Activated CD8-positive, alpha-beta T cell treated with anti-CD3 and anti-CD28 coated beads for 36 hours (primary cell): ENCODE measurements at regions not wholly inside any gene's neighbourhood (a gene's known extent, or its start where the extent isn't known, plus 50 kb on each side); places are given as distances from the start of the nearest gene placed in this dataset.

Experiments
- ATAC-seq: fragments of 200-7000 bp; cut with Tn5 transposase; one replicate; pipeline ENCODE4 v1.10.0; 2021; ENCODE audit warnings: mild to moderate bottlenecking, moderate library complexity
- CTCF ChIA-PET: fragments of 350-600 bp; sonication (Branson Sonifier 250); formaldehyde crosslinking; loops from one replicate; lab custom pipeline; 2021; ENCODE audit warnings: antibody characterized with exemption; lab: Charles Lee
- POLR2A ChIA-PET: fragments of 350-600 bp; sonication (Branson Sonifier 250); formaldehyde crosslinking; loops from one replicate; lab custom pipeline; 2021; ENCODE audit warnings: antibody characterized with exemption; lab: Charles Lee
- DNase-seq: peaks from one replicate; pipeline ENCODE4 v3.0.0-alpha.2; 2020
- H3K27ac Mint-ChIP-seq: one replicate; pipeline ENCODE4 v1.8.0; 2021; ENCODE audit warnings: mild to moderate bottlenecking, mixed read lengths
- H3K27me3 Mint-ChIP-seq: one replicate; pipeline ENCODE4 v1.8.0; 2021; ENCODE audit warnings: mixed read lengths
- H3K36me3 Mint-ChIP-seq: one replicate; pipeline ENCODE4 v1.8.0; 2021; ENCODE audit warnings: low read depth, mixed read lengths
- H3K4me1 Mint-ChIP-seq: one replicate; pipeline ENCODE4 v1.8.0; 2021; ENCODE audit warnings: low read depth, mixed read lengths
- H3K4me3 Mint-ChIP-seq: one replicate; pipeline ENCODE4 v1.8.0; 2021; ENCODE audit warnings: mild to moderate bottlenecking, moderate library complexity, mixed read lengths
- H3K9me3 Mint-ChIP-seq: one replicate; pipeline ENCODE4 v1.8.0; 2021; ENCODE audit warnings: mixed read lengths
- CTCF ChIP-seq: fragments of 200-600 bp; IDR thresholded peaks from one replicate; pipeline ENCODE4 v1.8.0; 2022; ENCODE audit warnings: antibody characterized with exemption, mild to moderate bottlenecking
- intact Hi-C: fragments of 100-400 bp; cut with micrococcal nuclease; formaldehyde crosslinking; loops from one replicate; pipeline ENCODE4 v1.10.0; 2022

- peaks cover 21% of the 10 kb centered on the region for H3K36me3 Mint-ChIP-seq
- ChIA-PET CTCF (interaction anchor here (1.0 to 2.5 kb wide), 4 partner anchors 9 to 44 kb away, joined by 3 to 12 read pairs (median 4); no protein-coding TSS in a partner anchor), POLR2A (interaction anchor here (0.5 to 3.6 kb wide), 5 partner anchors 9 to 47 kb away, joined by 3 to 47 read pairs (median 6); no protein-coding TSS in a partner anchor)
- H3K4me1 Mint-ChIP-seq: peaks cover 43% of the 10 kb centered on the region
- no peaks in the 10 kb centered on the region for H3K27me3 Mint-ChIP-seq
- DNase-seq: no peak
- peak overlapping the region; percentile 14 for H3K27ac Mint-ChIP-seq
- H3K4me3 Mint-ChIP-seq: no peak overlapping the region
- peaks cover 9% of the 10 kb centered on the region for H3K9me3 Mint-ChIP-seq
- intact Hi-C loops: no loop called here
- no peak for ATAC-seq
- TF ChIP-seq CTCF: no peak
Observed at GRCh38 chr14:50047274-50047676, 69.1 kb downstream of the VCPKMT start.

DNA sequence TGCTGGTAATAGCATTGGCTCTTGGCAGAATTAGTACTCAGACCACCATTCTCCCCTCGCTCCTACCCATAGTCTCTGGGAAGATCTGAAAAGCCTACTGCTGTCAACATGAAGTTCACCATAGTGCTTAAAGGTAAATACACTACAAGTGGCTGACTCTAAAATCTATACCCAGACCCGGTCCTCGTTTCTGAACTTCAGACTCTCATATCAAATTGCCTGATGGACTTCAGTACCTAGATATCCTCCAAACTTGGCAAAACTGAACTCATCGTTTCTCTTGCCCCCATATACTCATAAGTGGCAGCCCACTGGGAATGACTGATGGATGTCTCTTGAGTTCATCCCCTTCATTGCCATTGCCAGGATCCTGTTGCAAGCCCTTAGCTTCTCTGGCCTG is 67.3 kb downstream of the VCPKMT start:
- DNase-seq (no peak), ATAC-seq (no peak)
- H3K4me3 Mint-ChIP-seq: no peak overlapping the region
- H3K27ac Mint-ChIP-seq: no peak overlapping the region
- TF ChIP-seq CTCF: no peak
- ChIA-PET CTCF (interaction anchor here (1.4 kb wide), 1 partner anchor 11 kb away, joined by 3 read pairs; no protein-coding TSS in a partner anchor), POLR2A (interaction anchor here (1.1 to 2.6 kb wide), 2 partner anchors 12 to 157 kb away, joined by 3 to 10 read pairs; no protein-coding TSS in a partner anchor)
- peaks cover 21% of the 10 kb centered on the region for H3K36me3 Mint-ChIP-seq
- H3K9me3 Mint-ChIP-seq: peaks cover 9% of the 10 kb centered on the region
- no peaks in the 10 kb centered on the region for H3K27me3 Mint-ChIP-seq
- peaks cover 34% of the 10 kb centered on the region for H3K4me1 Mint-ChIP-seq
- intact Hi-C loops: no loop called here

DNA sequence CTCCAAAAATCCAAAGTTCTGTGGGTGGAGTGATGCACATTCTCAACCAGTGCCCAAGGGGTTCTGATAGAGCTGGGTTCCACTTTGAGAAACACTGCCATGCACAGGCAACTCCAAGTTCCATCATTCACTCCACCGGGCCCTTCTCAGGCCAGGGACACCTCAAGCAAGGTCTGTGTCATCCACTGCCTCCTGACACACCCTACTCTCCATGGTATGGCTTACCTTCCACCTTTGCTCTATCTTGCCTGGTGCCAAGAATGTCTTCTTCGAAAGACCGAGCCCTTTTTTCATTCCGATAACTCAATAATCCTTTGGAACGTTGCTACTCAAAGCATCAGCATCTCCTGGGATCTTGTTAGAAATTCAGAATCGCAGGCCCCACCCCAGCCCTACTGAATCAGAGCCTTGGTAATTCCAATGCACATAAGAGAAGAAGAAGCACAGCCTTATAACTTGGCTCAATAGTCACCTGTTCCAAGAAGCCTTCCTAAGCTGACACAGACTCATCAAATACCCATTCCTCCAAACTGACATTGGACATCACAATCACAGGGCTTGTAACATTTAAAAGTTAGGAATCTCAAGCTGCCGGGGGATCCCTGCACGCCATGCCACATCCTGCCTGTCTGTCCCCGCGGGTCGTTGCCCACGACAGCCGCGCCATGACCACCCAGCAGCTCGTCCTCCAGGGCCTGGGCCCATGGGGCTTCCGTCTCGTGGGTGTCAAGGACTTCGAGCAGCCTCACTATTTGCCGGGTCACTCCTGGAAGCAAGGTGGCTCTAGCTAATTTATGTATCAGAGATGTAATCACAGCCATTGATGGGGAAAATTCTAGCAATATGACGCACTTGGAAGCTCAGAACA is 66.4 kb downstream of the VCPKMT start:
- peaks cover 27% of the 10 kb centered on the region for H3K4me1 Mint-ChIP-seq
- no peak overlapping the region for H3K4me3 Mint-ChIP-seq
- ChIA-PET CTCF (interaction anchor here (1.4 to 2.1 kb wide), 2 partner anchors 11 to 12 kb away, joined by 3 to 7 read pairs; no protein-coding TSS in a partner anchor), POLR2A (interaction anchor here (1.0 to 2.6 kb wide), 3 partner anchors 8 to 59 kb away, joined by 4 to 10 read pairs (median 4); no protein-coding TSS in a partner anchor)
- no peak for ATAC-seq
- H3K27me3 Mint-ChIP-seq: no peaks in the 10 kb centered on the region
- H3K9me3 Mint-ChIP-seq: peaks cover 9% of the 10 kb centered on the region
- no peak for DNase-seq
- peaks cover 19% of the 10 kb centered on the region for H3K36me3 Mint-ChIP-seq
- H3K27ac Mint-ChIP-seq: no peak overlapping the region
- intact Hi-C loops: no loop called here
- no peak for TF ChIP-seq CTCF

- DNase-seq (no peak), ATAC-seq (no peak)
- peaks cover 8% of the 10 kb centered on the region for H3K36me3 Mint-ChIP-seq
- H3K9me3 Mint-ChIP-seq: no peaks in the 10 kb centered on the region
- ChIA-PET POLR2A (interaction anchor here (1.4 to 2.6 kb wide), 3 partner anchors 9 to 159 kb away, joined by 3 to 10 read pairs (median 4); no protein-coding TSS in a partner anchor), CTCF (interaction anchor here (2.1 kb wide), 1 partner anchor 11 kb away, joined by 7 read pairs; no protein-coding TSS in a partner anchor)
- no peaks in the 10 kb centered on the region for H3K27me3 Mint-ChIP-seq
- TF ChIP-seq CTCF: no peak
- no peak overlapping the region for H3K27ac Mint-ChIP-seq
- H3K4me3 Mint-ChIP-seq: no peak overlapping the region
- intact Hi-C loops: no loop called here
- peaks cover 20% of the 10 kb centered on the region for H3K4me1 Mint-ChIP-seq
Observed at GRCh38 chr14:50051106-50051505, 65.3 kb downstream of the VCPKMT start.
